Pulmonary artery endothelial cell (primary cell): ENCODE measurements at regions not wholly inside any gene's neighbourhood (a gene's known extent, or its start where the extent isn't known, plus 50 kb on each side); places are given as distances from the start of the nearest gene placed in this dataset.

ENCODE experiments used
- DNase-seq: peaks from one replicate; pipeline ENCODE4 v3.0.0-alpha.2; 2011; ENCODE audit warnings: low read depth, low spot score

- no peak for DNase-seq
Observed at GRCh38 chr9:16154521-16155078, 601.8 kb downstream of the CCDC171 start.

DNA sequence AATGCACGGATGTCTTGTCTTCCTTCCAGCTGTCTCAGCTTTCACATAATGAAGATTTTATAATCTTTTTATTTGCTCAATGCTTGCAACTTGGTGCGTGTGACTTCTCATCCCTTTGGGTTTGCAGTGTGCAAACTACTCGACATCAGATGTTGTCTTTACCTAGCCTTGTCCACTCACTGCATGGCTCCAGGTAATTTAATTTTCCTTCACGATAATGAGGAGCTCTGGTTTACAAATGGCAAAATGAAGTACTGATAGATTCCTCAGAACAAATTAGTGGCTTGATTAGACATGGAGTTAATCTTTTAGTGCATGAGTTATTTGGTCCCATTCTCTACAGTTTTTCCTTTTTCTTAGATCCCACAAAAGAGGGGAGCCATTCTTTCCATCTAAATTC is 603.0 kb downstream of the CCDC171 start:
- no peak for DNase-seq

GRCh38 chr9:16157216-16157615 is 604.4 kb downstream of the CCDC171 start:
- DNase-seq, result no peak

GRCh38 chr9:16157651-16158050 is 604.8 kb downstream of the CCDC171 start:
- no peak for DNase-seq

DNA sequence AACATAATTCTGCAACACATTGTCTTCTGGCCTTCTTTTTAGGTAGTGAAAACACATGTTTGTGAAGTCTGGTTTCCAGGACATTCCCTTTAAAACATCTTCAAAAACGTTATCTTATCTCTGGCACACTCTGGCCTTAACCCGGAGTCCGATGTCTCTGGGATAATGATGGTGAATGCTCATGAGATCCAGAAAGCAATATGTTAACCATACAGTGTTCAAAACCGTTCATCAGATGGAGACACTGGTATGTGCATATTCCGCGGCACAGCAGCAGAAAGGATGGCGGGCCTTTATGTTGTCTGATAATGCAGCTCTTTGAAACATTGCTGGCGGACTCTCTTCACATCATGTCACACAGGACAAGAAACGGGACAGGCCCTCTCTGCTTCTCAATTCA is 605.2 kb downstream of the CCDC171 start:
- DNase-seq, result no peak

- DNase-seq, result no peak
Observed at GRCh38 chr9:16161483-16161882, 608.6 kb downstream of the CCDC171 start.

- no peak for DNase-seq
Observed at GRCh38 chr9:16170119-16170518, 617.3 kb downstream of the CCDC171 start.

DNA sequence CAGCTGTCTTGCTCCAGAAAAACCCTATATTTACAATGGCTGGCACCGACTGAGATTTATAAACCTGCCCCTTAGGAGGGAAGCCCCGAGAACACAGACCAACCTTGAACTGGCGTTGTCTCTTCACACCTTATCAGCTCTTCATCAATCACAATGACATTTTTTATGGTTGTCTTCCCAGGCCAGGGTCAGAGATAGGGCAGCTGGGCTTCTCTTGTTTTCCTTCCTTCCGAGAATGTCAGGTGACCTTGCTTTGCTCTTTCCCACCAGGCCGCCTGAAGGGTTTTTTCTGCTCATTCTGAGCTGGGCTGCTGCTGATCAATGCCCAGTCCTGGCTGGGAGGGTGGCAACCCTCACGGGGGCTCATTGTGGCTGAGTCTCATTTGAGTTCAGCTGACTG is 619.1 kb downstream of the CCDC171 start:
- no peak for DNase-seq

DNA sequence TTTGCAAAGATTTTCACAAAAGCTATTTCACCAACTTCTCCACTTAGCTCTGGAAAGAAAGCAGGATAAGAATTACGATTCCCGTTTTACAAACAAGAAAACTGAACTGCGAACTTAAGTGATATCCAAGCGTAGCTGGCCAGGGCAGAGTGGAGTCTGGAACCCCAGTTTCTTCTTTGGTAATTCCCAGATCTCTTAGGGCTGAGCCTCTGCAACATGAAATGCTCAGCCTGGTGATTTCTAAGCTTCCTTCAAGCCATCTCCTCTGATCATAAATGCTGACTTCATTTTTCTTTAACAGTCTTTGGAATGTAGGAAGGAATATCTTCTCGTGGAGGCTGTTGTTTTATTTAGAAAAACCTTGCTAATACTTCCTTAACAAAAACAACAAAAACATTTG is 620.0 kb downstream of the CCDC171 start:
- DNase-seq, result no peak

- no peak for DNase-seq
Observed at GRCh38 chr9:16174915-16175314, 622.1 kb downstream of the CCDC171 start.

DNA sequence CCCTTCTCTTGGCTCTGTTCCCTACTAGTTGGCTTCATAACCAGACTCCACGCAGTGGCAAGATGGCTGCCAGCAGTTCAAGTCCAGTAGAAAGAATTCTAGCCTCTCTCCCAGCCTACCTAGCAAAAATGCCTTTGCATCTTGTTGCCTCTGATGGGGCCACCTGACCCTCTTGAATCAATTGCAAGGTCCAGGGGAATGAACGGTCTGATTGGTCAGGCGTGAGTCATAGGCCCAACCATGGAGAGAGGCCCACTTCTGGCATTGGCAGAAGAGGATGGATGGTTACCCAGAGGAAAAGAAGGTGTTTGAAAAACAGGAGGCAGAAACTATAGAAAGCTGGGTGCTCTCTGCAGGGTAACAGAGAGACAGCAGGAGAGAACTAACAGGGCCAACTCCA is 622.6 kb downstream of the CCDC171 start:
- no peak for DNase-seq

DNA sequence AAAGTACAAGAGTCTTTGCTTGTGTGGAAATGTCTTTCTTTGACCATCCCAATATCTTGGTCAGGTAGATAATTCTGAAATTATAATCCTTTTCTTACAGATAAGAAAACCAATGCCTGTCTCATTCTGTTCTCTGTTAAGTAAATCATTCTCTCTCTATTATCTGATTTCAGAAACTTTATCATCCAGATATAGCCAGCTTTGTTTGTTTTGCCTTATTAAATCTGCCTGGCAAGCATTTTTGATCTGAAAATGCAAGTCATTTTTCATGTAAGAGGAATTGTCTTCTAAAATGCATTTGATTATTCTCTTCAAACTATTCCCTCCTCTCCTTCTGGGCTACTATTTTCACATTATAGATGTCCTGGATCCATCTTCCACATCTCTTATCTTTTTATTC is 625.5 kb downstream of the CCDC171 start:
- no peak for DNase-seq

DNA sequence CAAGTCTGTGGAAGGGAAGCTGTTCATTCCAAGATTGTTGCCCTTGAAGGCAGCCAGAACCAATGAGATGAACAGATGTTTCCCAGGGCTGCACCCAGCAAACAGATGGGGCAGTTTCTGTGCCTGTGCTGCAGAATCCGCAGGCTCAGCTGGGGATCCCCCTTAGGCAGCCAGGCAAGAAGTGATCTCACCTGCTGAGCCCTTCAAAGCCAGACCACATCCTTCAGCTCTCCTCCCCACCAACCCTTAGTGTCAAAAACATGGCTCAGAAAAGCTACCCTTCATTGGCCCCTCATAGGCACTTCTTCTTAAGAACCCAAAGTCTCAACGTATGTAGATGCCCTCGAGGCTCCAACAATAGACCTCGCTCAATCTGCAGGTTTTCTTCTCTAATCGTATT is 626.7 kb downstream of the CCDC171 start:
- no peak for DNase-seq

DNA sequence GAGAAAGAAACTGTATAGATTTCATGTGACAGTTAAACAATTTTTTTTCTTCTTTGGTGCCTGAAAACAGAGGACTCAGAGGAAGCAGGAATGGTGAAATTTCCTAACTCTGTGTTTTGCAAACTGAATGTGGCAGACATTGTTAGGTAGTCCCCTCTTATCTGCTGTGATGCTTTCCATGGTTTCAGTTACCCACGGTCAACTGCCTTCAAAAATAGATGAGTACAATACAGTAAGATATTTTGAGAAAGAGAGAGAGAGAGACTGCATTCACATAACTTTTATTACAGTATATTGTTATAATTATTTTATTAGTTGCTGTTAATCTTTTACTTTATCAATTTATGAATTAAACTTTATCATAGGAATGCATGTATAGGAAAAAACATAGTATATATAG is 627.2 kb downstream of the CCDC171 start:
- DNase-seq, result no peak

DNA sequence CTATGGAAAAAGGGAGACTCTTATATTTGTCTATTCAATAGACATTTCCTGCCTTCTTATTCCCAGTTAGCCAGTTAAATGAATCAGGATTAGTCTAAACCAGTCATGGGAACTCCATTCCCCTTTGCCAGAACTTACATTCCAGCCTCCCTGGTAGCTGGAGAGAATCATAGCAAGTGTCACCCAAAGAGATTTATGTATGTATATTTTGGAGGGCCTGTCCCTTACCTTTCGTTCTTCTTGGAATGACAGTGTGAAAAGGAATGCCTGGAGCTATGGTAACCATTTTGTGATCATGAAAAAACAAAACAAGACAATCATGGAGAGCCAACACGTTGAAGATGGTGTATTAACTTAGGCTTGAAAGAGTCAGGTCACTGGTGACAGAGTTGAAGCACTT is 627.7 kb downstream of the CCDC171 start:
- no peak for DNase-seq

DNA sequence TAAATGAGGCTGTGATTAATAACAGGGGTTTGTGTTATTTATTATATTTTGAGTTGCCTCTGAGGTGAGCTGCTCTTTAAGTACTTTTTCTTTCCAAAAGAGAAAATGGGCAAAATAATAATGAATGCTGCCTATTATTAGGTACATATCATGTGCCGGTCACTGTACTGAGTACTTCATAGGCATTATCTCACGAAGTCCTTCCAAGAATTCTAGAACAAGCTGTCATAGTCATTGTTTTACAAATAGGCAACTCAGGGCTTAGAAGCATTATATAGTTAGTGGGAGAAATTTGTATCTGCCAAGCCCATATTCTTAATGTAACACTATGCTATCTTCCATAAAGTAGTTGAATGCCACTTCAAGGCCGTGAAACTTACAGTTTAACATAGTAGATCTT is 628.7 kb downstream of the CCDC171 start:
- no peak for DNase-seq

DNA sequence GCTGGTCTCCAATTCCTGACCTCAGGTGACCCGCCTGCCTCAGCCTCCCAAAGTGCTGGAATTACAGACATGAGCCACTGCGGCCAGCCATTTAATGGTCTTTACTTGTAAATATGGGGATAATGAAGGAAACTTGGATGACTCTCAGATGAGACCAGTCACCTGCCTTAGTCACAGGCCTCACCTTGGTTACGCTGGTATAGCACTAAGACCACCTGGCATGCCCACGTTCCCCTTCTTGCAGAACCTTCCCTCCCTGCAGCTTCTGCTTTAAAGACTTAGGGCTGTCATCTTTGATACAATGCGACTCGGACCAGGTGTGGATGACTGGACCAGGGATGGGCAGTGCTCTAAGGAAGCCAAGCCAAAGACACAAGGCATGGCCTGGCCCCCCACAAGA is 629.9 kb downstream of the CCDC171 start:
- DNase-seq, result no peak

- DNase-seq, result no peak
Observed at GRCh38 chr9:16184964-16185646, 632.3 kb downstream of the CCDC171 start.

- DNase-seq, result no peak
Observed at GRCh38 chr9:16191191-16191590, 638.3 kb downstream of the CCDC171 start.

- no peak for DNase-seq
Observed at GRCh38 chr9:16191691-16192402, 639.0 kb downstream of the CCDC171 start.

GRCh38 chr9:16192403-16193017 is 639.7 kb downstream of the CCDC171 start:
- DNase-seq, result no peak

GRCh38 chr9:16193066-16193465 is 640.2 kb downstream of the CCDC171 start:
- DNase-seq, result no peak

GRCh38 chr9:16196206-16196605 is 643.4 kb downstream of the CCDC171 start:
- DNase-seq, result no peak
